H1 (cell line): ENCODE measurements at regions not wholly inside any gene's neighbourhood (a gene's known extent, or its start where the extent isn't known, plus 50 kb on each side); places are given as distances from the start of the nearest gene placed in this dataset.

Experiments
- CTCF ChIA-PET: fragments of 300-600 bp; sonication (Branson Sonifier 250); formaldehyde crosslinking; loops from one replicate; lab custom pipeline; 2021; ENCODE audit not compliant: partially characterized antibody; lab: Charles Lee
- POLR2A ChIA-PET: fragments of 300-600 bp; sonication (Branson Sonifier 250); formaldehyde crosslinking; loops from one replicate; lab custom pipeline; 2021; ENCODE audit warnings: inconsistent platforms; ENCODE audit not compliant: partially characterized antibody; lab: Charles Lee
- DNase-seq, 2 experiments: peaks; one replicate each; pipeline versions ENCODE4 v3.0.0 to v3.0.0-alpha.2; 2010 to 2022; ENCODE audit warnings: low spot score in 2 of 2, low read depth in 1 of 2, mixed read lengths in 1 of 2
- FAIRE-seq: peaks from 2 replicates; lab custom pipeline; 2011; peaks lifted over from hg19 to GRCh38; lab: Jason Lieb, UNC
- H2AFZ ChIP-seq: 2 replicates; pipeline ENCODE4 v1.8.1; 2012; ENCODE audit warnings: low read length, inconsistent platforms
- H2AK5ac ChIP-seq: 2 replicates; pipeline ENCODE4 v1.6.1; 2013; ENCODE audit warnings: low read depth, low read length
- H2BK120ac ChIP-seq: replicated peaks from 2 replicates; pipeline ENCODE3; 2013; ENCODE audit warnings: low read depth, low read length, inconsistent platforms
- H2BK12ac ChIP-seq: 2 replicates; pipeline ENCODE4 v1.6.1; 2013; ENCODE audit warnings: low read depth, low read length
- H2BK15ac ChIP-seq: 2 replicates; pipeline ENCODE4 v1.6.1; 2013; ENCODE audit warnings: low read length
- H2BK20ac ChIP-seq: 2 replicates; pipeline ENCODE4 v1.6.1; 2013; ENCODE audit warnings: low read length
- H2BK5ac ChIP-seq: 2 replicates; pipeline ENCODE4 v1.6.1; 2013; ENCODE audit warnings: low read depth, low read length
- H3K14ac ChIP-seq: 2 replicates; pipeline ENCODE4 v1.6.1; 2013; ENCODE audit warnings: inconsistent platforms; ENCODE audit not compliant: insufficient read length
- H3K18ac ChIP-seq: 2 replicates; pipeline ENCODE4 v1.6.1; 2013; ENCODE audit warnings: low read length; ENCODE audit errors: extremely low read depth
- H3K23ac ChIP-seq: 2 replicates; pipeline ENCODE4 v1.6.1; 2013; ENCODE audit warnings: inconsistent platforms; ENCODE audit not compliant: insufficient read length
- H3K23me2 ChIP-seq: 2 replicates; pipeline ENCODE4 v1.6.1; 2013; ENCODE audit warnings: low read depth, low read length
- H3K27ac ChIP-seq: 2 replicates; pipeline ENCODE4 v1.6.1; 2011; ENCODE audit warnings: low read depth, low read length, inconsistent platforms
- H3K27me3 ChIP-seq, 4 experiments: replicated peaks in 1 of 4; 1 replicate in 1 of 4; 2 replicates in 3 of 4; pipeline versions ENCODE4 v1.6.1 to v1.8.1; 2011 to 2013; ENCODE audit warnings: low read length in 3 of 4, mild to moderate bottlenecking in 3 of 4, inconsistent platforms in 2 of 4, mixed read lengths in 2 of 4, moderate library complexity in 1 of 4; ENCODE audit not compliant: control insufficient read depth in 3 of 4, insufficient read depth in 3 of 4; ENCODE audit errors: extremely low read depth in 1 of 4
- H3K36me3 ChIP-seq, 4 experiments: 2 replicates each; pipeline versions ENCODE4 v1.6.1 to v1.8.1; 2011 to 2013; ENCODE audit warnings: mild to moderate bottlenecking in 4 of 4, low read length in 3 of 4, moderate library complexity in 2 of 4, control low read depth in 1 of 4, inconsistent platforms in 1 of 4; ENCODE audit not compliant: insufficient read depth in 4 of 4, control insufficient read depth in 2 of 4
- H3K4ac ChIP-seq: replicated peaks from 2 replicates; pipeline ENCODE3; 2013; ENCODE audit warnings: low read length, low read depth, mixed read lengths, inconsistent platforms; ENCODE audit not compliant: insufficient read length
- H3K4me1 ChIP-seq, 4 experiments: replicated peaks in 1 of 4; 1 replicate in 1 of 4; 2 replicates in 3 of 4; pipeline versions ENCODE4 v1.6.1 to v1.8.1; 2011 to 2013; ENCODE audit warnings: low read length in 3 of 4, inconsistent platforms in 2 of 4, mixed read lengths in 1 of 4; ENCODE audit not compliant: insufficient read depth in 4 of 4, control insufficient read depth in 3 of 4
- H3K4me2 ChIP-seq, 2 experiments: 2 replicates each; pipeline versions ENCODE4 v1.6.1 to v1.8.1; 2011 to 2013; ENCODE audit warnings: low read depth in 2 of 2, low read length in 2 of 2, control low read depth in 1 of 2, inconsistent platforms in 1 of 2, mild to moderate bottlenecking in 1 of 2; ENCODE audit not compliant: insufficient read depth in 1 of 2
- H3K4me3 ChIP-seq, 4 experiments: fragments of 200-600, 300-600 bp in 1 of 4; sonication (generic), shearing (Covaris generic), sonication (Bioruptor Twin) in 1 of 4; 2 replicates each; pipeline versions ENCODE4 v1.5.1 to v1.8.1; 2011 to 2016; ENCODE audit warnings: low read length in 4 of 4, low read depth in 3 of 4, control low read depth in 2 of 4, inconsistent platforms in 2 of 4, mild to moderate bottlenecking in 2 of 4, mixed read lengths in 1 of 4, moderate library complexity in 1 of 4; ENCODE audit not compliant: insufficient read depth in 2 of 4; ENCODE audit errors: extremely low read depth in 1 of 4
- H3K56ac ChIP-seq: replicated peaks from 2 replicates; pipeline ENCODE3; 2013; ENCODE audit warnings: low read depth, mild to moderate bottlenecking, mixed read lengths, low read length, inconsistent platforms; ENCODE audit not compliant: insufficient read length
- H3K79me1 ChIP-seq: 2 replicates; pipeline ENCODE4 v1.6.1; 2013; ENCODE audit warnings: low read depth, low read length, control low read depth
- H3K79me2 ChIP-seq, 2 experiments: 2 replicates each; pipeline versions ENCODE4 v1.6.1 to v1.8.1; 2012 to 2013; ENCODE audit warnings: low read length in 2 of 2, mild to moderate bottlenecking in 2 of 2, inconsistent platforms in 1 of 2; ENCODE audit not compliant: insufficient read depth in 2 of 2, control insufficient read depth in 1 of 2
- H3K9ac ChIP-seq, 4 experiments: replicated peaks in 1 of 4; 1 replicate in 1 of 4; 2 replicates in 3 of 4; pipeline versions ENCODE4 v1.6.1 to v1.8.1; 2011 to 2013; ENCODE audit warnings: low read depth in 3 of 4, low read length in 3 of 4, control low read depth in 2 of 4, mild to moderate bottlenecking in 2 of 4, moderate library complexity in 2 of 4, inconsistent platforms in 1 of 4; ENCODE audit errors: extremely low read depth in 1 of 4
- H3K9me3 ChIP-seq, 2 experiments: 2 replicates each; pipeline versions ENCODE4 v1.6.1 to v1.8.1; 2012 to 2013; ENCODE audit warnings: mild to moderate bottlenecking in 2 of 2, moderate library complexity in 2 of 2, control low read depth in 1 of 2, inconsistent platforms in 1 of 2, low read depth in 1 of 2, low read length in 1 of 2, mixed read lengths in 1 of 2; ENCODE audit not compliant: insufficient read depth in 2 of 2
- H4K20me1 ChIP-seq, 2 experiments: replicated peaks in 1 of 2; 2 replicates each; pipeline versions ENCODE3 to v1.8.1; 2011 to 2013; ENCODE audit warnings: inconsistent platforms in 2 of 2, low read length in 2 of 2, mild to moderate bottlenecking in 1 of 2; ENCODE audit not compliant: insufficient read depth in 2 of 2, control insufficient read depth in 1 of 2
- H4K5ac ChIP-seq: 2 replicates; pipeline ENCODE4 v1.6.1; 2013; ENCODE audit warnings: low read length, low read depth, mixed read lengths, inconsistent platforms; ENCODE audit not compliant: insufficient read length
- H4K8ac ChIP-seq: 2 replicates; pipeline ENCODE4 v1.8.0; 2013; ENCODE audit warnings: mild to moderate bottlenecking, moderate library complexity, low read length, inconsistent platforms; ENCODE audit not compliant: insufficient read depth; ENCODE audit errors: extremely low read depth
- H4K91ac ChIP-seq: replicated peaks from 2 replicates; pipeline ENCODE3; 2013; ENCODE audit warnings: low read length, mixed read lengths, inconsistent platforms; ENCODE audit not compliant: insufficient read length
- BRCA1 ChIP-seq: IDR thresholded peaks from 2 replicates; pipeline ENCODE4 v1.6.1; 2012; ENCODE audit warnings: low read depth, low read length, improper control_type of control experiment
- CHD1 ChIP-seq: IDR thresholded peaks from 2 replicates; pipeline ENCODE4 v1.6.1; 2012; ENCODE audit warnings: low read depth, low read length, improper control_type of control experiment
- JUND ChIP-seq: IDR thresholded peaks from 2 replicates; pipeline ENCODE4 v1.6.1; 2011; ENCODE audit warnings: mild to moderate bottlenecking, improper control_type of control experiment, low read length
- NRF1 ChIP-seq: IDR thresholded peaks from 2 replicates; pipeline ENCODE4 v1.6.1; 2011; ENCODE audit warnings: mild to moderate bottlenecking, low read depth, low read length, improper control_type of control experiment
- POLR2A ChIP-seq, 2 experiments: IDR thresholded peaks; 1 replicate in 1 of 2; 2 replicates in 1 of 2; pipeline ENCODE4 v1.6.1; 2011; ENCODE audit warnings: low read depth in 2 of 2, low read length in 2 of 2, mild to moderate bottlenecking in 2 of 2; ENCODE audit errors: control extremely low read depth in 1 of 2
- RAD21 ChIP-seq, 2 experiments: IDR thresholded peaks in 1 of 2; conservative IDR thresholded peaks in 1 of 2; 2 replicates each; pipeline ENCODE4 v1.6.1; 2011; ENCODE audit warnings: low read depth in 2 of 2, low read length in 2 of 2, improper control_type of control experiment in 1 of 2, inconsistent platforms in 1 of 2, mild to moderate bottlenecking in 1 of 2, moderate library complexity in 1 of 2
- SP1 ChIP-seq: IDR thresholded peaks from 2 replicates; pipeline ENCODE4 v1.6.1; 2011; ENCODE audit warnings: low read depth, low read length
- TEAD4 ChIP-seq: IDR thresholded peaks from 2 replicates; pipeline ENCODE4 v1.6.1; 2012; ENCODE audit warnings: low read depth, low read length, inconsistent platforms, mixed read lengths
- WGBS, 2 experiments: shearing (Covaris generic) in 1 of 2; methylation state at CpG; one replicate each; pipeline versions ENCODE4 v1.1.6 to v1.1.7; 2013 to 2015; ENCODE audit warnings: low lambda C conversion rate in 2 of 2, mixed read lengths in 2 of 2, inconsistent platforms in 1 of 2, low coverage in 1 of 2, missing lambda C conversion rate in 1 of 2; ENCODE audit not compliant: insufficient replicate concordance in 2 of 2, insufficient coverage in 1 of 2, insufficient read length in 1 of 2; ENCODE audit errors: extremely low coverage in 1 of 2, missing lambda C conversion rate in 1 of 2; 5-methylcytosine and 5-hydroxymethylcytosine counted together

GRCh38 chrX:140586951-140587350, 82.1 kb upstream of the SOX3 start:
- H2BK15ac ChIP-seq = no peak overlapping the region
- H2AK5ac ChIP-seq = no peak overlapping the region
- no peak overlapping the region for H3K9ac ChIP-seq
- ChIA-PET CTCF (interaction anchor here (1.4 kb wide), 1 partner anchor 75 kb away, joined by 4 read pairs; no protein-coding TSS in a partner anchor), POLR2A (no interaction called here)
- H2BK12ac ChIP-seq = no peak overlapping the region
- FAIRE-seq = no peak
- no peak overlapping the region for H2BK5ac ChIP-seq
- no peak overlapping the region for H3K23ac ChIP-seq
- no peaks in the 10 kb centered on the region for H3K79me1 ChIP-seq
- WGBS, 2 experiments = 91% methylated on average over 4 of the region's 4 CpGs; no CpG with 5 or more reads in 1 of the 2 experiments
- H2BK20ac ChIP-seq = no peak overlapping the region
- H3K27me3 ChIP-seq = no peaks in the 10 kb centered on the region
- no peak overlapping the region for H4K5ac ChIP-seq
- no peak overlapping the region for H2BK120ac ChIP-seq
- DNase-seq = no peak
- no peak overlapping the region for H3K4me3 ChIP-seq
- H3K9me3 ChIP-seq = no peaks in the 10 kb centered on the region
- H4K8ac ChIP-seq = no peak overlapping the region
- H3K79me2 ChIP-seq = no peaks in the 10 kb centered on the region
- no peak overlapping the region for H3K4ac ChIP-seq
- no peak overlapping the region for H3K27ac ChIP-seq
- H4K91ac ChIP-seq = no peak overlapping the region
- no peaks in the 10 kb centered on the region for H3K23me2 ChIP-seq
- no peak overlapping the region for H3K56ac ChIP-seq
- TF ChIP-seq POLR2A (IDR thresholded peaks at IDR 0.05; ENCODE audit: control extremely low read depth in 1 of 2, low read depth in 2 of 2, low read length in 2 of 2) (no peak), SP1 (no peak), JUND (no peak), RAD21 (IDR thresholded peaks at IDR 0.05 in 1 of 2, conservative IDR thresholded peaks at IDR 0.05 in 1 of 2; ENCODE audit: low read depth in 2 of 2, low read length in 2 of 2) (no peak), BRCA1 (no peak), TEAD4 (no peak), NRF1 (no peak), CHD1 (no peak)
- no peaks in the 10 kb centered on the region for H3K36me3 ChIP-seq
- no peak overlapping the region for H3K18ac ChIP-seq
- no peaks in the 10 kb centered on the region for H3K4me1 ChIP-seq
- no peak overlapping the region for H2AFZ ChIP-seq
- H4K20me1 ChIP-seq = no peaks in the 10 kb centered on the region
- H3K4me2 ChIP-seq = no peak overlapping the region
- no peak overlapping the region for H3K14ac ChIP-seq
